CD14-positive monocyte (primary cell): ENCODE measurements at regions not wholly inside any gene's neighbourhood (a gene's known extent, or its start where the extent isn't known, plus 50 kb on each side); places are given as distances from the start of the nearest gene placed in this dataset.

ENCODE experiments used
- DNase-seq, 3 donors: peaks; one replicate each; pipeline ENCODE4 v3.0.0-alpha.2; 2011 to 2022
- H2AFZ ChIP-seq: 2 replicates; pipeline ENCODE4 v1.6.0; 2012; ENCODE audit warnings: mild to moderate bottlenecking, low read depth, low read length, inconsistent platforms; ENCODE audit not compliant: insufficient read depth, poor library complexity, severe bottlenecking
- H3K27ac ChIP-seq, 2 donors: 1 replicate in 1 of 2; 2 replicates in 1 of 2; pipeline ENCODE4 v1.5.1; 2012 to 2013; ENCODE audit warnings: low read length in 2 of 2, control low read depth in 1 of 2, inconsistent platforms in 1 of 2, low read depth in 1 of 2, mild to moderate bottlenecking in 1 of 2
- H3K27me3 ChIP-seq, 2 donors: one replicate each; pipeline versions ENCODE4 v1.6.0 to v1.6.1; 2011 to 2013; ENCODE audit warnings: low read length in 2 of 2; ENCODE audit not compliant: control insufficient read depth in 2 of 2, insufficient read depth in 2 of 2
- H3K36me3 ChIP-seq, 2 donors: replicated peaks in 1 of 2; 1 replicate in 1 of 2; 2 replicates in 1 of 2; pipeline versions ENCODE4 v1.5.1 to v1.6.1; 2012 to 2013; ENCODE audit warnings: low read length in 2 of 2, control low read depth in 1 of 2, inconsistent platforms in 1 of 2, mild to moderate bottlenecking in 1 of 2; ENCODE audit not compliant: insufficient read depth in 2 of 2, control insufficient read depth in 1 of 2
- H3K4me1 ChIP-seq, 2 donors: 1 replicate in 1 of 2; 2 replicates in 1 of 2; pipeline versions ENCODE4 v1.5.1 to v1.6.1; 2012 to 2013; ENCODE audit warnings: low read length in 2 of 2, control low read depth in 1 of 2, inconsistent platforms in 1 of 2, mild to moderate bottlenecking in 1 of 2, moderate library complexity in 1 of 2; ENCODE audit not compliant: insufficient read depth in 2 of 2, control insufficient read depth in 1 of 2
- H3K4me2 ChIP-seq: replicated peaks from 2 replicates; pipeline ENCODE3; 2012; ENCODE audit warnings: low read length, moderate library complexity, mild to moderate bottlenecking; ENCODE audit not compliant: poor library complexity, severe bottlenecking; ENCODE audit errors: extremely low read depth
- H3K4me3 ChIP-seq, 3 experiments: fragments of 200-600 bp in 1 of 3; sonication (generic) in 1 of 3; replicated peaks in 1 of 3; 1 replicate in 2 of 3; 2 replicates in 1 of 3; pipeline ENCODE4 v1.5.1; 2011 to 2013; ENCODE audit warnings: low read length in 3 of 3, mild to moderate bottlenecking in 3 of 3, control low read depth in 2 of 3, low read depth in 2 of 3, inconsistent platforms in 1 of 3, moderate library complexity in 1 of 3
- H3K79me2 ChIP-seq: 2 replicates; pipeline ENCODE4 v1.6.0; 2012; ENCODE audit warnings: mild to moderate bottlenecking, control low read depth, inconsistent platforms, low read length, moderate library complexity; ENCODE audit not compliant: insufficient read depth
- H3K9ac ChIP-seq: 2 replicates; pipeline ENCODE4 v1.6.0; 2017; ENCODE audit warnings: low read length, mild to moderate bottlenecking; ENCODE audit not compliant: insufficient read depth, poor library complexity, severe bottlenecking
- H3K9me3 ChIP-seq, 2 donors: replicated peaks in 1 of 2; 1 replicate in 1 of 2; 2 replicates in 1 of 2; pipeline versions ENCODE4 v1.5.1 to v1.6.1; 2012 to 2013; ENCODE audit warnings: low read length in 2 of 2, control low read depth in 1 of 2; ENCODE audit not compliant: control insufficient read depth in 1 of 2, insufficient read depth in 1 of 2
- H4K20me1 ChIP-seq: 2 replicates; pipeline ENCODE4 v1.6.0; 2012; ENCODE audit warnings: mild to moderate bottlenecking, low read length, control low read depth, moderate library complexity; ENCODE audit not compliant: insufficient read depth
- H3K27ac Mint-ChIP-seq, 7 donors: one replicate each; pipeline ENCODE4 v1.8.0; 2020; ENCODE audit warnings: mild to moderate bottlenecking in 7 of 7, mixed read lengths in 7 of 7, moderate library complexity in 6 of 7, inconsistent platforms in 2 of 7
- H3K27me3 Mint-ChIP-seq, 3 donors: one replicate each; pipeline ENCODE4 v1.8.0; 2021 to 2022; ENCODE audit warnings: low read depth in 3 of 3, mild to moderate bottlenecking in 3 of 3, mixed read lengths in 3 of 3, moderate library complexity in 3 of 3, inconsistent platforms in 1 of 3
- H3K36me3 Mint-ChIP-seq, 2 donors: one replicate each; pipeline ENCODE4 v1.8.0; 2020; ENCODE audit warnings: mixed read lengths in 2 of 2, inconsistent platforms in 1 of 2, mild to moderate bottlenecking in 1 of 2
- H3K4me1 Mint-ChIP-seq: one replicate; pipeline ENCODE4 v1.8.0; 2020; ENCODE audit warnings: mild to moderate bottlenecking, mixed read lengths
- H3K4me3 Mint-ChIP-seq, 2 donors: one replicate each; pipeline ENCODE4 v1.8.0; 2020; ENCODE audit warnings: mild to moderate bottlenecking in 2 of 2, mixed read lengths in 2 of 2, moderate library complexity in 1 of 2
- H3K9me3 Mint-ChIP-seq, 7 donors: one replicate each; pipeline ENCODE4 v1.8.0; 2020 to 2022; ENCODE audit warnings: mixed read lengths in 7 of 7, mild to moderate bottlenecking in 6 of 7, moderate library complexity in 6 of 7, inconsistent platforms in 2 of 7
- WGBS: methylation state at CpG from one replicate; pipeline ENCODE4 v1.1.5; 2013; ENCODE audit warnings: missing lambda C conversion rate; ENCODE audit not compliant: insufficient coverage; 5-methylcytosine and 5-hydroxymethylcytosine counted together
- intact Hi-C, 2 donors: fragments of 100-400 bp; cut with micrococcal nuclease; formaldehyde crosslinking; loops; one replicate each; pipeline versions ENCODE4 v1.15.0 to v1.15.1; 2023
- TF ChIP-seq, protein P1 (sequence below): fragments of 200-600 bp; IDR thresholded peaks from one replicate; pipeline ENCODE4 v1.8.0; 2022; ENCODE audit warnings: antibody characterized with exemption, mild to moderate bottlenecking

DNA sequence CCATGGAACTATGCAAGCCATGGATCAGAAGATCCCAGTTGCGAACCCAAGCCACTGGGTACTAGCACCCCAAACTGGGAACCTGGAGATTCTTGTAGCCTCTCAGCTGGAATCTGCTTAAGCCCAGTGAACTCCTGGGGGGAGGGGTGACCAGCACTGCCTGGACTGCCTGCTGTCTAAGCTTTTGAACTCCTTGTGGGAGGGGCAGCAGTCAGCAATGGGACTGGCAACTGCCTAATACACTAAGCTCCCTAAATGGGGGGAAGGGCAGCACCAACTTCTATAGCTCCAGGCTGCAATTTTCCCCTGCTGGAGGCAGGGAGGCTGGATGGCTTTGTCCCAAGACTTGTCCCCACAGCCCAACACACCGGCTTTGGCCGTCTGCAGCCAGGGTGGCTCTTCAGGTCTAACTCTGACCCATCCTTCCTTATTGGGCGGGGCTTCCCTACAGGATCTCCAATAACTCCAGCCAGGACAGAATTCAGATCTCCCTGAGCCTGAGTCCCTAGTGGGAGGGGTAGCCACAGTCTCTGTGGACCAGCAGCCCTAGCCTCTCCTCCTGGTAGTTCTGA is 485.1 kb downstream of the SOX5 start:
- no peaks in the 10 kb centered on the region for H3K4me1 Mint-ChIP-seq
- Histone ChIP-seq H3K27me3 (no peaks in the 10 kb centered on the region), H4K20me1 (no peaks in the 10 kb centered on the region), H3K4me1 (no peaks in the 10 kb centered on the region), H3K36me3 (no peaks in the 10 kb centered on the region), H3K9me3 (peaks cover 12 to 24% of the 10 kb centered on the region in 2 donors), H3K4me3 (no peak overlapping the region), H3K79me2 (no peaks in the 10 kb centered on the region), H3K4me2 (no peak overlapping the region), H2AFZ (no peak overlapping the region), H3K9ac (no peak overlapping the region), H3K27ac (no peak overlapping the region)
- TF ChIP-seq, protein P1, sequence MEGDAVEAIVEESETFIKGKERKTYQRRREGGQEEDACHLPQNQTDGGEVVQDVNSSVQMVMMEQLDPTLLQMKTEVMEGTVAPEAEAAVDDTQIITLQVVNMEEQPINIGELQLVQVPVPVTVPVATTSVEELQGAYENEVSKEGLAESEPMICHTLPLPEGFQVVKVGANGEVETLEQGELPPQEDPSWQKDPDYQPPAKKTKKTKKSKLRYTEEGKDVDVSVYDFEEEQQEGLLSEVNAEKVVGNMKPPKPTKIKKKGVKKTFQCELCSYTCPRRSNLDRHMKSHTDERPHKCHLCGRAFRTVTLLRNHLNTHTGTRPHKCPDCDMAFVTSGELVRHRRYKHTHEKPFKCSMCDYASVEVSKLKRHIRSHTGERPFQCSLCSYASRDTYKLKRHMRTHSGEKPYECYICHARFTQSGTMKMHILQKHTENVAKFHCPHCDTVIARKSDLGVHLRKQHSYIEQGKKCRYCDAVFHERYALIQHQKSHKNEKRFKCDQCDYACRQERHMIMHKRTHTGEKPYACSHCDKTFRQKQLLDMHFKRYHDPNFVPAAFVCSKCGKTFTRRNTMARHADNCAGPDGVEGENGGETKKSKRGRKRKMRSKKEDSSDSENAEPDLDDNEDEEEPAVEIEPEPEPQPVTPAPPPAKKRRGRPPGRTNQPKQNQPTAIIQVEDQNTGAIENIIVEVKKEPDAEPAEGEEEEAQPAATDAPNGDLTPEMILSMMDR: no peak
- WGBS: 95% methylated on average over 4 of the region's 4 CpGs
- H3K4me3 Mint-ChIP-seq: no peak overlapping the region
- no peaks in the 10 kb centered on the region for H3K36me3 Mint-ChIP-seq
- H3K27me3 Mint-ChIP-seq: peaks cover 0 to 2% (median 0%) of the 10 kb centered on the region in 3 donors
- intact Hi-C loops: no loop called here
- no peak for DNase-seq
- no peak overlapping the region for H3K27ac Mint-ChIP-seq
- peaks cover 8 to 27% (median 18%) of the 10 kb centered on the region in 7 donors for H3K9me3 Mint-ChIP-seq

DNA sequence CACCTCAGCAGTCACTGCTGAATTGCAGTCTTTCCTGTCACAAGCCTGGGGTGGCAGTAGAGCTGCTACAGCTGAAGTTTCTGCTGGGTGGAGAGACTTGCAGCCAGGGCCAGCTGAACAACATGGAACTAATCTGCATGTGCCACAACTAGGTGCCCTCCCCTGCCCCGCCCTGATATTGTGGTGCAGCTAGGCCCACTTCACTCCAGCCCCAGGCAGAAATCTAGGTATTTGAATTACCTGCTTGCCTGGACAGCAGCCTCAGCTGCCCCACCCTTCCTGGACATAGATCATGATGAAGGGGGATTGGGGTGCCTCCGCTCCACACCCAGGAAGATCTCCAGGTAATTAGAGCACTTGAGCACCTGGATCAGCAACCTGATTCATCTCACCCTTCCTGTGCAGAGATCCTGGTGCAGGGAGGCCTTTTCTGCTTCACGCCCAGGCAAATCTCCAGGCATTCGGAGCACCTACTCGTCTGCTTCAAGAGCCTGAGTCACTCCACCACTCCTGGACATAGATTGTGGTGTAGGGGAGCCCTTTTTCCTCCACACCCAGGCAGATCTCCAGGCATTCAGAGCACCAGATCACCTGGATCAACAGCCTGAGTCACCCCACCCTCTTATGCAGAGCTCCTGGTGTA is 477.0 kb downstream of the SOX5 start:
- Mint-ChIP-seq H3K36me3 (no peaks in the 10 kb centered on the region), H3K27me3 (no peaks in the 10 kb centered on the region), H3K27ac (no peak overlapping the region), H3K4me1 (no peaks in the 10 kb centered on the region), H3K9me3 (peaks cover 7 to 28% (median 21%) of the 10 kb centered on the region in 7 donors), H3K4me3 (no peak overlapping the region)
- no peak overlapping the region for H3K9ac ChIP-seq
- peaks cover 30 to 44% of the 10 kb centered on the region in 2 donors for H3K9me3 ChIP-seq
- H3K4me2 ChIP-seq: no peak overlapping the region
- TF ChIP-seq, protein P1: no peak
- H3K27me3 ChIP-seq: no peaks in the 10 kb centered on the region
- no peaks in the 10 kb centered on the region for H3K4me1 ChIP-seq
- H3K36me3 ChIP-seq: no peaks in the 10 kb centered on the region
- DNase-seq: no peak
- no peak overlapping the region for H3K27ac ChIP-seq
- H3K4me3 ChIP-seq: no peak overlapping the region
- H2AFZ ChIP-seq: no peak overlapping the region
- intact Hi-C loops: no loop called here
- H3K79me2 ChIP-seq: no peaks in the 10 kb centered on the region
- no peaks in the 10 kb centered on the region for H4K20me1 ChIP-seq
- 75% methylated on average over 1 of the region's 5 CpGs for WGBS
